ENCODE measurements at regions not wholly inside any gene's neighbourhood (a gene's known extent, or its start where the extent isn't known, plus 50 kb on each side); places are given as distances from the start of the nearest gene placed in this dataset.
A peak's percentile ranks its signal among the peaks of the same experiment; 100 is the strongest.

DNA sequence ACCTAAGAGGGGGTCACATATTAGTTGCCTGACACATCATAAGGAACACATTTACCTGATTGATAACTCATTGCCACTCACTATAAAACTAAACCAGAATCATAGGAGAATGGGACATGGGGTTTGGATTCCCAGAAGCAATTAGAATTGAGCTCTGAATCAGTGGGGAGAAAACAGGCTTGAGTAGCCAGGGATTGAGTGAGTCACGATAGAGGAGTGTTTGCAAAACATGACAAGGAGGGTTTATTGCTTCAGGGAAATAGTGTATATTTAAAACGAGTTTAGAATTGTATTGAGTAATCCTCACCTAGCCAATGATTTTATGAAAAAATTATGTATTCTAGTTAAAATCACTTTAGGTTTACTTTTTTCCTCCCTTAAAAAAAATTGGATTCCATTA lies 101.1 kb upstream of the THRB start:
- no peak for DNase-seq (ENCODE audit: low read depth, low spot score)

DNA sequence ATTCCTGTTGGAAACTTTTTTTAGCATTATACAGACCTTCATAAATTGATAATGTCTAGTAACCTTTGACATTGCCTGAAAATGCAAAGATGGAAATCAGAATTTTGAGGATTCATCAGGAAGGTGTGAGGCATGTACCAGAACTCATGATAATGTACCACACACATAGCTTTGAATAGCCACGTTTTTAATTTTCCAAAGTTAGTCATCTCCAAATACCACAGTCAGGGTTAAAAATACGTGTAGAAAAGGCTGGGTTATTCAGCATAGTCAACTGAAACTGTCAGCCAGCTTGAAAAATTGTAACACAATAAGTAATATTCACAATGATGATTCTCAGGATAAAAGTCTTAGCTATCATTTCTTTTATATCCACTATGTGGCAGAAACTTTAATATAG lies 102.0 kb upstream of the THRB start:
- DNase-seq (ENCODE audit: low read depth, low spot score): no peak

DNA sequence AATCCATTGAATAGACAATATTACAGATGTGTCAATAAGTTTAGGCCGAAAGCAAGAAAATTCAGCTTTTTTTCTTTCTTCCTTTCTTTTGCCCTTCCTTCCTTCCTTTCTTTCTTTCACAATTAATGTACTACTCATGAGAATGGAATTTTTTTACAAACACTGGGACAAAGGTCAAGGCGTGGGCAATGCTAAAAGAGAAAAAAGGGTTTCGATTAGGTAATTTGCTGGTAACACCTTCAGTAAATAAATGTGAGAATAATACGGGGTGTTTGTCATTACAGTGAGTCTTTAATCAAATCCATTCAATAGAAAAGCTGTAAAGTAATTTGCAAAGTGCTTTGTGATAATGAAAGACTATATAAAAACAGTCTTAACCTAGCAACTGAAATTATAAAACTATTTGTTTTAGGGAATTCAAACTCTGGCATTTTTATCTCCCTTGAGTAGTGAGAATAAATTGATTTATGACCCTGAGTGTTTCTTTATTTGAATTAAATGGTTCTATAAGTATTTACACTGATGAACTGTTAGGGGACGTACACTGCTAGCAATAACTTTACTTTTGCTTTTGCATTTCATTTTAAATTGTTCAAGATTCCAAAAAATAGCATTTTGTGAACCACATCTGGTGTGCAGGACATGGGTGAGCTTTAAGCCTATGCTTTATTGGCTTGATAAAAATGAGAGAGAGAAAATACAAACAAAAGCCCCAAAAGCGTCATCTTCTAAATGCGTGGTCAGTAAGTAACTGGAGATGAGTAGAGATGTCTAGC lies 104.2 kb upstream of the THRB start:
- DNase-seq (ENCODE audit: low read depth, low spot score): peak; percentile 22

DNA sequence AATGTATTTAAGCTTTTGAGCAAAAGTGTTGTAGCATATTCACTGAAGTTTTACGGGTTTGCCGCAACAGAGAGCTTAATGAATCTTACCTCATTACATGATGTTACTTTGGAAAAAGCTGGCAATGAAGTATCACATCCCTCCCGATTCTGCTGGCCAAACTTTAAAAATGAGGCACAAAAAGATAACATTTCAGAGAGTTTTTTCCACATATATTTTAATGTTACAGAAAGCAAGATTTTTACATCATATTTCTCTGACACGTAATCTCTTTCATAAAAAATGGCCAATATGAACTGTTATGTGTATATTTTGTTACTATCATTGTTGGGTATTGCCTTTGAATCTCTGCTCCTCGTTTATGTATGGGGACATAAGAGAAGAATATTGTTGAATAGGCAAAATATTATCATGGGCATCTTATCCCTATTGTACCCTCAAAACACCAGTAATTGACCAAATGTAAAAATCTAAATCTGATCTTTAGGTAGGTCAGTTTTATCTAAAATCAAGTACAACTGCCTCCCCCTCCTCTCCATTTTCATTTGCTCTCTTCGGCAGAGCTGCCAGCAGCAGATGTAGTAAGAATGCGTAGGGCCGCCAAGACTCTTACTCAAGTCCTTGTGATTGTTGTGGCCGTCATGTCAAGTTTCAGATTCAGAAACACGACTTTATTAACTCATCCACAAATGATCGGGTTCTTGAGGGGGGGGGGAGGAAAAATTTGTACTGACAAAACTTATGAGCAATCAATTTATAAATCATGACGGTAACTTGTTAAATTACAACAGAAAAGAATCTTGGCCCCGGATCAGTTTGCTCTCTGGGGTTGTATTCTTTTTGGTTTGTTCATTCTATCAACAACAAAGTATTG lies 106.7 kb upstream of the THRB start:
- DNase-seq (ENCODE audit: low read depth, low spot score): no peak

DNA sequence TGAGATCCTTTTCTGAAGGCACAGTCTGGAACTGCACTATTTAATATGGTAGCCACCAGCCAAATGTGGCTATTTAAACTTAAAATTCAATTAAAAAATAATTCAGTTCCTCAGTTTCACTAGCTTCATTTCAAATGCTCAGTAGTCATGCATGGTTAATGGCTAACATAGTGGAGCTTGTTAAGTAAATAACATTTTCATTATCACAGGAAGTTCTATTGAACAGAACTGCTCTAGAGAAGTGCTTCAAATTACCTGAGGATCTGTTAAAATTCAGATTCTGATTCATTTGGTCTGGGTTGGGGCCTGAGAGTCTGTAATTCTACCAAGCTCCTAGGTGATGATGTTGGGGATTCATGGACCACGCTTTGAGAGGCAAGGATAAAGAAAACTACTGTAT lies 109.6 kb upstream of the THRB start:
- no peak for DNase-seq (ENCODE audit: low read depth, low spot score)

DNA sequence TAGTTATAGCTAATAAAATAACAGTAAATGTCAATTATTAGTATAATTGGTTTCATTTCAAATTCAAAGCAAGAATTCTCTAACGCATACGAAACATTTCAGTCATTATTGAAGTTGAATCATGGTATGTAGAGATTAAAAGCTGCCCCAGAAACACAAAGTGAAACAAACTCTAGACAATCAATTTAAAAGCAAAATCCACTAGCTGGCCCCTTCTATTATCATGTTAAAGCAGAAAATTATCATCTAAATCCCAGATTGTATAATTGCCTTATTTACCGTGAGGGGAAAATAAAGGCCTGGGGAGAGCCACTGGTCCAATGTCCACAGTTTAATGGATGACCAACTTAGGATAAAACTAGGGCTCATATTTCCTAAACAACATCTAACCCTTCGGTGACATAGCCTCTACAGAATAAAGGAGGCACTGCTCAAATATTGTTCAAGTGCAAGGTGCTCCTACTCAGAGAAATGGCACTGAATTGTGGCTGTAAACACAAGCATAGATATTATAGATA lies 110.9 kb upstream of the THRB start:
- DNase-seq (ENCODE audit: low read depth, low spot score): no peak

DNA sequence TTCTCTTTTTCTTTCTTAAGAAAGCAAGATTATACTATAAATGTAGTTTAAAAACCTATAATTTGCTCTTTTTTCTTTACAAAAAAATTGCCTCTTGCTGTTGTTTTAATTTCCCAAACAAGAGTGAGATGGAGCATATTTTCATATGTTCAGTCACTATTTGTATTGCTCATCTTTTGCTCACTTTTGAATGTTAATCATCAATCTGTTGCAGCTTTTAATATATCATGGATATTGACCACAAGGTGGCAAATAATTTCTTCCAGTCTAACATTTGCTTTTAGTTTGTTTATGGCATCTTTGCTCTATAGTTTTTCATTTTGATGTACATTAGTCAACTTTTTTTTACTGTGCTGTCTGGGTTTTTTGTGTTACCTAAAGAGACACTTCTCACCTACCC lies 112.6 kb upstream of the THRB start:
- DNase-seq (ENCODE audit: low read depth, low spot score): no peak

DNA sequence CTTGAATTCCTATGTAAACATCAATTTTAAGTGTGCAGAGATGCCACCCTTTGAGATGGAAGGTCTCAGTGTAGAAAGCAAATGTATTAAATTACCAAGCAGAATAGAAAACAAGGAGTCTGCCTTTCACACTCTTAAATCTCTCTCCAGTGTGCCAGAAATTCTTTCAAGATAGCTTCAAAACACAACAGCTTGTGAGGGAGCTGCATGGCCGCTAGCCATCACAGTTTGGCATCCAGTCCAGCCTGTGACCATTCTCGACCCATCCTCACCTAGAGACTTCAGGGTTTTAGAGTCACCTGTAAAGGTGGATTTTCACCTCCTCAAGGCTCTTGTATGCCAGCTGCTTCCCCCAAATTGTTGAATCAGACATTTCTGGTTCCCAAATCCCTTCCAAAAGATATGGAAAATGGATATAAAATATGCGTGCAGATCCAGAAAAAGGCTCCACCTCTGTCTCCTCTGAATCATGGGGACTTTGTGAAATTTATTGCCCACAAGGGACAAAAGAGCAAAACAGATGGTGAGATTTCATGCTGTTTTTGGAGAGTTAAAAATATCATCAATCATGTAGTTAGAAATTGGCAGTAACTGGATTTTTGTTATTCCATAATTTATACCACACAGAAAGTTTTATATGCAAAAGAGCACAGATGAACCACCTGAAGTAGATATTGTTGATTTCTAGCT lies 114.2 kb upstream of the THRB start:
- no peak for DNase-seq (ENCODE audit: low read depth, low spot score)

DNA sequence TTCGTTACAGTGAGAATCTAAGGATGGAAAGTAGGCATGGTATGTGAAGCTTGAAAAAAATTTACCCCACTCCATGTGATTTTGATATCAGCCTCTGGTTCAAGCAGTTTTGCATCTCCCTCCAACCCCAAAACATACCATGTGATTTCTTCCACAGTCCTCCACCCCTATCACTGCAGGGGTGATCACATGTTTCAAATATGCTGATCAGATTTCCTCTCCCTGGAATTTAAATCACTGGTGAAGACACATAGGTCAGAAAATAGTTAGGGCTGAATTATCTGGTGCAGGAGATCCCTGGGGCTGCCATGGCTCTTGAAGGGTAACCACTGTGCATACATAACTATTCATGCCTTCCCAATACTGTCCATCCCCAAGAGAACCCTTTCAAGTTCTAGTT lies 119.7 kb upstream of the THRB start:
- DNase-seq (ENCODE audit: low read depth, low spot score): no peak

DNA sequence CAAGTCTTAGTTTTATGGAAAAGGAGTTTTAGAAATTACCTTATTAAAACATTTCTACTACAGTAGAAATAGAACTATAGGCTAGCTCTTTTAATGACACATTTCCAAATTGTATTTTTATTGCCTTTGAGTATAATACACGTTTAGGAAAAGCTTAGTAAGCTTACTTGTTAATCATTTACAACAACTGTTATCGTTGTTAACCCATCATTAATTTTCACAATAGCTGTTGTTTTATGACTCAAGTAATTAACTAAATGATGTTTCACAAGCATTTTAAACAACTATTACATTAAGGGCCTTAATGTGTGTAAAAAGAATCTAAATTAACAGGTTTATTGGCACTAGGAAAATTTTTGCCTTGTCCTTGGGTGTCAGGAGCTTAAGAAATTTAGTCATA lies 120.5 kb upstream of the THRB start:
- DNase-seq (ENCODE audit: low read depth, low spot score): no peak

DNA sequence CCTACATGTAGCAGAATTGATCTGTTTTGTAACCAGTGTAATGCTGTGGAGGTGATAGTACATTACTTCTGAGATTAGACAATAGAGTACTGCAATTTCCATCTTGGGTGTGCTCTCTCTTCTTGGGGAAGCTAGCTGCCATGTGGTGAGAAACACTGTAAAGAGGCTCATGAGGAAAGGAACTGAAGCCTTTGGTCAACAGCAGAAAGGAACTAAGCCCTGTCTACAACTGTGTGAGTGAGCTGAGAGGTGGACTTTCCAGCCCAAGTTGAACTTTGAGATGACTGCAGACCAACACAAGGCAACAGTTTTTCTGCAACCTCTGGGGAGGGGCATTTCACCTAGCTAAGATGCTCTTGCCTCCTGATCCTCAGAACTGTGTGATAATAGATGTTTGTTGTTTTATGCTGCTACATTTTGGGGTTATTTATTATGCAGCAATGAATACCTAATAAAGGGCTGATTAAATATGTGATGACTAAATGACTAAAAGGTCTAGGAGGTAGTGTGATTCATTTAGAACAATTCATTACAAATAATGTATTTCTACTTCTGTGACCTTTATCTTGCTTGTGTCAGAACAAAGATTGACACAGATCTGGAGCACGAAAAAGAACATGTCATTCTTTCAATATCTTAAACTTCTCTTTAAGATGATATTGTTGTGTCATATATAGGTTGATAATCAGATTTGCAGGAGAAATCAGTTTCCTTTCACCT lies 121.6 kb upstream of the THRB start:
- DNase-seq (ENCODE audit: low read depth, low spot score): no peak

DNA sequence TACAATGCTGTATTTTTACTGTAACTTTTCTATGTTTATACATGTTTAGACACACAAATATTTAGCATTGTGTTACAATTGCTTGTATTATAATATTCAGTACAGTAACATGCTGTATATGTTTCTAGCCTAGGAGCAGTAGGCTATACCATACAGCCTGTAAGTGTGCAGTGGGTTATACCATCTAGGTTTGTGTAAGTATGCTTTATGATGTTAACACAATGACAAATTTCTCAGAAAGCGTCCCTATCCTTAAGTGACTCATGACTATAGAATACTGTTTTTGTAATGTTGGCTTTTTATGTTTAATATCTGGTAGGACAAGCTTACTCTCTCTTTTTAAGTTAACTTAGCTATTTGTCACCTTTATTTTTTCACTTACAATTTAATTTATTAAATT lies 127.5 kb upstream of the THRB start:
- DNase-seq (ENCODE audit: low read depth, low spot score): no peak

DNA sequence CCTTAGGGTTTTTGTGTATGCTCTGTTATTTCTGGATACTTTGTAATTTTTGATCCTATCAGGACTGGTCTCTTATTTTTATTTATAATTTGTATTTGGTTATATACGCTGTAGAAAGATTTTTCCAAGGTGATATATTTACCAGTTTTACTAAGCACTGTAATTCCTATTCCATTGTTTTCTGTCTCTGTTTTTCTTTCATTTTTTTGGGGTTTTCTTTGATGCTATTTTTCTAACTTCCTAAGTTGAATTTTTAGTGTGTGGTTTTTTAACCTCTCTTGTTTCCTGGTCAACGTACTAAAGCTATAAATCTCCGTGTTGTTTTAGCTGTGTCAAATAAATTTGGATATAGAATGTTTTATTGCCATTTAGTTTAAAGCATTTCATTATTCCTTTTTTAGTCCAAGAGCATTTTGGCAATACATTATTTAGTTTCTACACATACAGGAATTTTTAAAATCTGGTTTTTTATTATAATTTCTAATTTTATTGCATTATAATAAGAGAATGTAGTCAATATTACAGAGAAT lies 128.1 kb upstream of the THRB start:
- no peak for DNase-seq (ENCODE audit: low read depth, low spot score)

DNA sequence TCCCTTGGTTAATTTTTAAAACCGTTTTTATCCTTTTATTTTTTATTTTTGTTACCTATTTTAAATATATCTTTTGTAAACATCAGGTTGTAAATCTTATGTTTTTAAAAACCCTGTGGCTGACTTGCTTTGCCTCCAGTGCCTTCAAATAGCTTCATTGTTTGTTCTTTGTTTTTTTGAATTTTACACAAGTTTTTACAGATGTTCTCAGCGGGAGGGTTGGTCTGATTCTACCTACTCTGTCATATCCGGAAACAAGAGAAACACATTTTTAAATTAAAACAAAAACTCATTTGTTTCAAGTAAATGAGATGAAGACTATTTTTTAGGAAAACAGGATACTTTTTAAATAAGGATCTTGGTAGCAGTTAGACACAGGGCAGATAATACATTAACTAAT lies 129.0 kb upstream of the THRB start:
- DNase-seq (ENCODE audit: low read depth, low spot score): no peak

DNA sequence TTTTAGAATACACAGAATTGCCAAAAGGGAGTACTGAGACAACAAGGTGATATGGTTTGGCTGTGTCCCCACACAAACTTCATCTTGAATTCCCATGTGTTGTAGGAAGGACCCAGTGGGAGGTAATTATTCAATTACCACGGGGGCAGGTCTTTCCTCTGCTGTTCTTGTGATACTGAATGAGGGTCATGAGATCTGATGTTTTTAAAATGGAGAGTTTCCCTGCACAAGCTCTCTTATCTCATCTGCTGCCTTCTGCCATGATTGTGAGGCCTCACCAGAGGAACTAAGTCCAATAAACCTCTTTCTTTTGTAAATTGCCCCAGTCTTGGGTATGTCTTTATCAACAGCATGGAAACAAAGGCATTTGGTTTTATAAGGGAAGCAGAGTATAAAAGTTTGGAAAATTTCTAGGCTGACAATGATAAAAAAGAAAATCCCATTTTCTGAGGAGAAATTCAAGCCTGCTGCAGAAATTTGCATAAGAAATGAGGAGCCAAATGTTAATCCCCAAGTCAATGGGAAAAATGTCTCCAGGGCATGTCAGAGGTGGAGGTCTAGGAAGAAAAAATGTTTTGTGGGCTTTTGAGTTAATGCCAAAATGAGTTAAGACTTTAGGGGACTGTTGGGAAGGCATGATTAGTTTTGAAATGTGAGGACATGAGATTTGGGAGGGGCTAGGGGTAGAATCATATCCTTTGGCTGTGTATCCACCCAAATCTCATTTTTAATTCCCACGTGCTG lies 130.5 kb upstream of the THRB start:
- DNase-seq (ENCODE audit: low read depth, low spot score): no peak

DNA sequence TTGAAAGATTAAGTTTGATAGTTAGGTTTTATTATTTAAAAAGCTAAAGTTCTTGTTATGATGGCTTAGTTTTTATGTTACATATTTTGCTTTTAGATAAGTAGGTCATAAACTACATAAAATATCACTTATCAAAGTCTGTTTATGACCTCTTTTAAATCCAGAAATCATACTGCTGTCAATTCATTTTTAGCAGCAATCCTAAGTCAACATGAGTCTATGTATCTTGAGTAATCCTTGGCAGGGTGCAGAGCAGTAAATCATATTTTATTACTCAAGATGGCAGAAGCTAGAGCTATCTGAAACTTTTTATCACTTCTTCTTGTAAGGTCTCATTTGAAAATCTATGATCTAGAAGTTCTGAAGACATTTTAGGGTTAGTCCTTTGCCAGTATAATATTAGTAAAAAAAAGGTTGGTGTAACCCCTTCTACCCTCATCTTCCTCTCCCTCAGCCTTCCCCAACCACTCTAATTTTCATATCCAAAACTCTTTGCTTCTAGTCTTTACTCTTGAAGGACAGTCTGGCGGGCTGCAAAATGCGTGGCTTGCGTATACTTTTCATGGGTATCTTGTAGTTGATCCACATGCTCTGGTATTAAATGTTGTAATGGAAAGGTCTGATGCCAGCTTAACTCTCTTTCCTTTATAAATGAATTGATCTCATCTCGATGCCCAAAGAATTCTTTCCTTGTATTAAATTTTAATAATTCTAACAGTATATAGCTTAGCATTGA lies 134.0 kb upstream of the THRB start:
- no peak for DNase-seq (ENCODE audit: low read depth, low spot score)

DNA sequence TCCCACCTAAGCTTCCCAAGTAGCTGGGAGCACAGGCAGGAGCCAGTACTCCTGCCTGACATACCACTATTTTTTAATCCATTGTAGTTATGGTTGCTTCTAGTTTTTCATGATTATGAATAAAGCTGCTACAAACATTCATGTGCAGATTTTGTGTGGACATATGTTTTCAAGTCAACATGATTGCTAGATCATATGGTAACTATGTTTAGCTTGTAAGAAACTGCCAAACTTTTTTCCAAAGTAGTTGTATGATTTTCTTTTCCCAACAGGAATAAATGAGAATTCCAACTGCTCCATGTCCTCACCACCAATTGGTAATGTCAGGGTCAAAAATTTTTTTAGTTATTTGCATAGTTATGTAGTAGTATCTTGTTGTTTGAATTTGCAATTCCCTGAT lies 136.8 kb upstream of the THRB start:
- no peak for DNase-seq (ENCODE audit: low read depth, low spot score)

DNA sequence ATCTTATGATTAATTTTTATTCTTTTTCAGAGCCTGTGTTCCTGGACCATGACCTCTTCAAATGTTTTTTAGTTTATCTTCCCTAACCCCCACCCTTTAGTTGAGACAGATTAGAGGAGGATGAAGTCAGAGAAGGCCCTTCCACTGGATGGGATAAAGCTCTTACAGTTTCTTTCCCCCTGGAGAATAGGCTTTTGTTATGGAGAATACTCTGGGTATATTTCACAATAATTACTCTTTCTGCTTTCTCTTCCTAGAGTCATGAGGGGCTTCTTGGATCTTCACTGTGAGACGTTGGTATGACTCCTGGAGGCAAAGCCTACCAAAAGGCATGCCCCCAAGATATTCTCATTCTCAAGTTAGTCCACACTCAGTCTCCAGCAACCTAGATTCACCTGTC lies 144.4 kb upstream of the THRB start:
- no peak for DNase-seq (ENCODE audit: low read depth, low spot score)

DNA sequence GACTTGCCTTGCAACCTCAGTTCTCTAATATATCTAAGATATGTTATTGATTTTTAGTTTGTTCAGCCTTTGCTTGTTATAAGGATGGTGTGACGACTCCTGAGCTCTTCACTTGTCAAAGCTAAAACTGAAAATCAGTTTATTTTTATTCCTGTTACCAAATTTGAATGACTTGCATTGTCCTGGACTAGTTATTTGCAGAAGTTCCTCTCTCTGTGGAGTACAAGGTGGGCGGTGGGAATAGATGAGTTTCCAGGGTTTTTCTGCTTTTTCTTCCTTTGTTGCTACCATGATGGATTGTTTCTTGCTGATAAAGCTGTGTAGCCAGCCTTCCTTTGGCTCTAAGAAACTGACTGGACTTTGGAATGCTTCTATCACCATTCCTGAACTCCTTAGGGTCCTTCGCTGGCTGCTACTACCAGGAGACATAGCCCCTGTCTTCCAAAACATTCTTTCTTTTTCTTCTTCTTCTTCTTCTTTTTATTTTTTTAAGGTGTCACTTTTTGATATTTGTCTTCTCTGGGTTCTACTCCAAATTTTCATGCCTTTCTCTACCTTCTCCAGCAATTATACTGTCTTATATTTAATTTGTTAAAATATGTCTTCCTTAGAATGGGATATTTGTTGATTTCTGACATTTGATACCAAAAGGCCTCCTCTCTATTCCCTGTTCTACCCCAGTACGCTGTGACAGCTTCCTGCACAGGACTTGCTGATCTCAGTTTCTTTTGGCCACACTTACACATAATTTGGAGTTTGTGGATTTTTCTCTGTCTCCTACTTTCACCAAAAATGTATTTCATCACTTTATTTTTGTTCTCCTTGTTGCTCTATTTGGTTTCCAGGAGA lies 145.1 kb upstream of the THRB start:
- no peak for DNase-seq (ENCODE audit: low read depth, low spot score)

Measured in pulmonary artery endothelial cell (primary cell).